Panc1 (cell line): ENCODE measurements at regions not wholly inside any gene's neighbourhood (a gene's known extent, or its start where the extent isn't known, plus 50 kb on each side); places are given as distances from the start of the nearest gene placed in this dataset.

Experiments
- SIN3A ChIP-seq: IDR thresholded peaks from 2 replicates; pipeline ENCODE4 v1.6.1; 2012; ENCODE audit warnings: low read depth, mild to moderate bottlenecking, low read length, moderate library complexity, borderline replicate concordance; ENCODE audit not compliant: insufficient read depth
- TF ChIP-seq, protein P1 (sequence below): fragments of 450-650 bp; IDR thresholded peaks from 2 replicates; pipeline ENCODE4 v1.5.1; 2017; ENCODE audit warnings: mild to moderate bottlenecking

DNA sequence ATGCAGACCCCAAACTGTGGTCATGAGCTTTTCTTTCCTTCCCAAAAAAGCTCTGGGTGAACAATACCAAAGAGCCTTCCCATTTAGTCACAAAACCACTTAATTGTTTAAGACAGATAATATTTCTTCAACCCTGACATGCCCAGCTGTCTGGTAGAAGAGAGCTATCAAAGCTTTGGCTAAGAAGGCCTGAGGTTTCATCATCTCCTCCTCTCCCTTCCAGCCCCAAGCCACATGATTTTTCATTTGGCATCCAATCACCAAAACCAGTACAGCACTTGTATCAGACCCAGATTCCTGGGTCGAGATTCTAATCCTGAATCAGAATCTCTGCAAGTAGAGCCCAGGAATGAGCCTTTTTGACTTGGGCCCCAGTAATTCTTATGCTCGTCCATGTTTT, 199.6 kb upstream of the TMEM260 start:
- TF ChIP-seq, protein P1, sequence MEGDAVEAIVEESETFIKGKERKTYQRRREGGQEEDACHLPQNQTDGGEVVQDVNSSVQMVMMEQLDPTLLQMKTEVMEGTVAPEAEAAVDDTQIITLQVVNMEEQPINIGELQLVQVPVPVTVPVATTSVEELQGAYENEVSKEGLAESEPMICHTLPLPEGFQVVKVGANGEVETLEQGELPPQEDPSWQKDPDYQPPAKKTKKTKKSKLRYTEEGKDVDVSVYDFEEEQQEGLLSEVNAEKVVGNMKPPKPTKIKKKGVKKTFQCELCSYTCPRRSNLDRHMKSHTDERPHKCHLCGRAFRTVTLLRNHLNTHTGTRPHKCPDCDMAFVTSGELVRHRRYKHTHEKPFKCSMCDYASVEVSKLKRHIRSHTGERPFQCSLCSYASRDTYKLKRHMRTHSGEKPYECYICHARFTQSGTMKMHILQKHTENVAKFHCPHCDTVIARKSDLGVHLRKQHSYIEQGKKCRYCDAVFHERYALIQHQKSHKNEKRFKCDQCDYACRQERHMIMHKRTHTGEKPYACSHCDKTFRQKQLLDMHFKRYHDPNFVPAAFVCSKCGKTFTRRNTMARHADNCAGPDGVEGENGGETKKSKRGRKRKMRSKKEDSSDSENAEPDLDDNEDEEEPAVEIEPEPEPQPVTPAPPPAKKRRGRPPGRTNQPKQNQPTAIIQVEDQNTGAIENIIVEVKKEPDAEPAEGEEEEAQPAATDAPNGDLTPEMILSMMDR = no peak
- TF ChIP-seq SIN3A = no peak
